Gastrocnemius medialis (tissue), 4 donors: ENCODE measurements at regions not wholly inside any gene's neighbourhood (a gene's known extent, or its start where the extent isn't known, plus 50 kb on each side); places are given as distances from the start of the nearest gene placed in this dataset.

Experiments
- CTCF ChIP-seq, 5 experiments: fragments of 450-650 bp in 3 of 5; fragments of 200-600 bp in 2 of 5; sonication (generic) in 2 of 5; IDR thresholded peaks in 4 of 5; conservative IDR thresholded peaks in 1 of 5; 1 replicate in 4 of 5; 2 replicates in 1 of 5; pipeline ENCODE4 v1.5.1; 2016 to 2019; ENCODE audit warnings: antibody characterized with exemption in 5 of 5, mild to moderate bottlenecking in 3 of 5, moderate library complexity in 3 of 5
- POLR2A ChIP-seq, 2 donors: fragments of 450-650 bp; IDR thresholded peaks; one replicate each; pipeline ENCODE4 v1.6.1; 2017; ENCODE audit warnings: antibody characterized with exemption in 2 of 2, mild to moderate bottlenecking in 2 of 2, moderate library complexity in 2 of 2

- TF ChIP-seq CTCF (IDR thresholded peaks at IDR 0.05 in 4 of 5, conservative IDR thresholded peaks at IDR 0.05 in 1 of 5) = no peak
- TF ChIP-seq POLR2A (IDR thresholded peaks at IDR 0.05) = no peak
Observed at GRCh38 chr15:94655249-94655880, 424.0 kb downstream of the MCTP2 start.
